H1 (cell line): ENCODE measurements at regions not wholly inside any gene's neighbourhood (a gene's known extent, or its start where the extent isn't known, plus 50 kb on each side); places are given as distances from the start of the nearest gene placed in this dataset.

Experiments used
- CTCF ChIA-PET: fragments of 300-600 bp; sonication (Branson Sonifier 250); formaldehyde crosslinking; loops from one replicate; lab custom pipeline; 2021; ENCODE audit not compliant: partially characterized antibody; lab: Charles Lee
- POLR2A ChIA-PET: fragments of 300-600 bp; sonication (Branson Sonifier 250); formaldehyde crosslinking; loops from one replicate; lab custom pipeline; 2021; ENCODE audit warnings: inconsistent platforms; ENCODE audit not compliant: partially characterized antibody; lab: Charles Lee
- DNase-seq, 2 experiments: peaks; one replicate each; pipeline versions ENCODE4 v3.0.0 to v3.0.0-alpha.2; 2010 to 2022; ENCODE audit warnings: low spot score in 2 of 2, low read depth in 1 of 2, mixed read lengths in 1 of 2
- FAIRE-seq: peaks from 2 replicates; lab custom pipeline; 2011; peaks lifted over from hg19 to GRCh38; lab: Jason Lieb, UNC
- H2AFZ ChIP-seq: 2 replicates; pipeline ENCODE4 v1.8.1; 2012; ENCODE audit warnings: low read length, inconsistent platforms
- H2AK5ac ChIP-seq: 2 replicates; pipeline ENCODE4 v1.6.1; 2013; ENCODE audit warnings: low read depth, low read length
- H2BK120ac ChIP-seq: replicated peaks from 2 replicates; pipeline ENCODE3; 2013; ENCODE audit warnings: low read depth, low read length, inconsistent platforms
- H2BK12ac ChIP-seq: 2 replicates; pipeline ENCODE4 v1.6.1; 2013; ENCODE audit warnings: low read depth, low read length
- H2BK15ac ChIP-seq: 2 replicates; pipeline ENCODE4 v1.6.1; 2013; ENCODE audit warnings: low read length
- H2BK20ac ChIP-seq: 2 replicates; pipeline ENCODE4 v1.6.1; 2013; ENCODE audit warnings: low read length
- H2BK5ac ChIP-seq: 2 replicates; pipeline ENCODE4 v1.6.1; 2013; ENCODE audit warnings: low read depth, low read length
- H3K14ac ChIP-seq: 2 replicates; pipeline ENCODE4 v1.6.1; 2013; ENCODE audit warnings: inconsistent platforms; ENCODE audit not compliant: insufficient read length
- H3K18ac ChIP-seq: 2 replicates; pipeline ENCODE4 v1.6.1; 2013; ENCODE audit warnings: low read length; ENCODE audit errors: extremely low read depth
- H3K23ac ChIP-seq: 2 replicates; pipeline ENCODE4 v1.6.1; 2013; ENCODE audit warnings: inconsistent platforms; ENCODE audit not compliant: insufficient read length
- H3K23me2 ChIP-seq: 2 replicates; pipeline ENCODE4 v1.6.1; 2013; ENCODE audit warnings: low read depth, low read length
- H3K27ac ChIP-seq: 2 replicates; pipeline ENCODE4 v1.6.1; 2011; ENCODE audit warnings: low read depth, low read length, inconsistent platforms
- H3K27me3 ChIP-seq, 4 experiments: replicated peaks in 1 of 4; 1 replicate in 1 of 4; 2 replicates in 3 of 4; pipeline versions ENCODE4 v1.6.1 to v1.8.1; 2011 to 2013; ENCODE audit warnings: low read length in 3 of 4, mild to moderate bottlenecking in 3 of 4, inconsistent platforms in 2 of 4, mixed read lengths in 2 of 4, moderate library complexity in 1 of 4; ENCODE audit not compliant: control insufficient read depth in 3 of 4, insufficient read depth in 3 of 4; ENCODE audit errors: extremely low read depth in 1 of 4
- H3K36me3 ChIP-seq, 4 experiments: 2 replicates each; pipeline versions ENCODE4 v1.6.1 to v1.8.1; 2011 to 2013; ENCODE audit warnings: mild to moderate bottlenecking in 4 of 4, low read length in 3 of 4, moderate library complexity in 2 of 4, control low read depth in 1 of 4, inconsistent platforms in 1 of 4; ENCODE audit not compliant: insufficient read depth in 4 of 4, control insufficient read depth in 2 of 4
- H3K4ac ChIP-seq: replicated peaks from 2 replicates; pipeline ENCODE3; 2013; ENCODE audit warnings: low read length, low read depth, mixed read lengths, inconsistent platforms; ENCODE audit not compliant: insufficient read length
- H3K4me1 ChIP-seq, 4 experiments: replicated peaks in 1 of 4; 1 replicate in 1 of 4; 2 replicates in 3 of 4; pipeline versions ENCODE4 v1.6.1 to v1.8.1; 2011 to 2013; ENCODE audit warnings: low read length in 3 of 4, inconsistent platforms in 2 of 4, mixed read lengths in 1 of 4; ENCODE audit not compliant: insufficient read depth in 4 of 4, control insufficient read depth in 3 of 4
- H3K4me2 ChIP-seq, 2 experiments: 2 replicates each; pipeline versions ENCODE4 v1.6.1 to v1.8.1; 2011 to 2013; ENCODE audit warnings: low read depth in 2 of 2, low read length in 2 of 2, control low read depth in 1 of 2, inconsistent platforms in 1 of 2, mild to moderate bottlenecking in 1 of 2; ENCODE audit not compliant: insufficient read depth in 1 of 2
- H3K4me3 ChIP-seq, 4 experiments: fragments of 200-600, 300-600 bp in 1 of 4; sonication (generic), shearing (Covaris generic), sonication (Bioruptor Twin) in 1 of 4; 2 replicates each; pipeline versions ENCODE4 v1.5.1 to v1.8.1; 2011 to 2016; ENCODE audit warnings: low read length in 4 of 4, low read depth in 3 of 4, control low read depth in 2 of 4, inconsistent platforms in 2 of 4, mild to moderate bottlenecking in 2 of 4, mixed read lengths in 1 of 4, moderate library complexity in 1 of 4; ENCODE audit not compliant: insufficient read depth in 2 of 4; ENCODE audit errors: extremely low read depth in 1 of 4
- H3K56ac ChIP-seq: replicated peaks from 2 replicates; pipeline ENCODE3; 2013; ENCODE audit warnings: low read depth, mild to moderate bottlenecking, mixed read lengths, low read length, inconsistent platforms; ENCODE audit not compliant: insufficient read length
- H3K79me1 ChIP-seq: 2 replicates; pipeline ENCODE4 v1.6.1; 2013; ENCODE audit warnings: low read depth, low read length, control low read depth
- H3K79me2 ChIP-seq, 2 experiments: 2 replicates each; pipeline versions ENCODE4 v1.6.1 to v1.8.1; 2012 to 2013; ENCODE audit warnings: low read length in 2 of 2, mild to moderate bottlenecking in 2 of 2, inconsistent platforms in 1 of 2; ENCODE audit not compliant: insufficient read depth in 2 of 2, control insufficient read depth in 1 of 2
- H3K9ac ChIP-seq, 4 experiments: replicated peaks in 1 of 4; 1 replicate in 1 of 4; 2 replicates in 3 of 4; pipeline versions ENCODE4 v1.6.1 to v1.8.1; 2011 to 2013; ENCODE audit warnings: low read depth in 3 of 4, low read length in 3 of 4, control low read depth in 2 of 4, mild to moderate bottlenecking in 2 of 4, moderate library complexity in 2 of 4, inconsistent platforms in 1 of 4; ENCODE audit errors: extremely low read depth in 1 of 4
- H3K9me3 ChIP-seq, 2 experiments: 2 replicates each; pipeline versions ENCODE4 v1.6.1 to v1.8.1; 2012 to 2013; ENCODE audit warnings: mild to moderate bottlenecking in 2 of 2, moderate library complexity in 2 of 2, control low read depth in 1 of 2, inconsistent platforms in 1 of 2, low read depth in 1 of 2, low read length in 1 of 2, mixed read lengths in 1 of 2; ENCODE audit not compliant: insufficient read depth in 2 of 2
- H4K20me1 ChIP-seq, 2 experiments: replicated peaks in 1 of 2; 2 replicates each; pipeline versions ENCODE3 to v1.8.1; 2011 to 2013; ENCODE audit warnings: inconsistent platforms in 2 of 2, low read length in 2 of 2, mild to moderate bottlenecking in 1 of 2; ENCODE audit not compliant: insufficient read depth in 2 of 2, control insufficient read depth in 1 of 2
- H4K5ac ChIP-seq: 2 replicates; pipeline ENCODE4 v1.6.1; 2013; ENCODE audit warnings: low read length, low read depth, mixed read lengths, inconsistent platforms; ENCODE audit not compliant: insufficient read length
- H4K8ac ChIP-seq: 2 replicates; pipeline ENCODE4 v1.8.0; 2013; ENCODE audit warnings: mild to moderate bottlenecking, moderate library complexity, low read length, inconsistent platforms; ENCODE audit not compliant: insufficient read depth; ENCODE audit errors: extremely low read depth
- H4K91ac ChIP-seq: replicated peaks from 2 replicates; pipeline ENCODE3; 2013; ENCODE audit warnings: low read length, mixed read lengths, inconsistent platforms; ENCODE audit not compliant: insufficient read length
- CBX8 ChIP-seq: fragments of 300-800, 300-1000 bp; sonication (generic); IDR thresholded peaks from 2 replicates; pipeline ENCODE4 v1.7.1; 2016; ENCODE audit warnings: low read depth, low read length, borderline replicate concordance
- CREB1 ChIP-seq: IDR thresholded peaks from 2 replicates; pipeline ENCODE4 v1.6.1; 2012; ENCODE audit warnings: inconsistent platforms
- CTCF ChIP-seq, 3 experiments: IDR thresholded peaks; 1 replicate in 2 of 3; 2 replicates in 1 of 3; pipeline versions ENCODE4 v1.5.1 to v1.6.1; 2011; ENCODE audit warnings: low read length in 3 of 3, mild to moderate bottlenecking in 3 of 3, inconsistent platforms in 2 of 3, low read depth in 1 of 3, moderate library complexity in 1 of 3; ENCODE audit not compliant: insufficient read depth in 1 of 3; ENCODE audit errors: control extremely low read depth in 1 of 3
- EGR1 ChIP-seq: IDR thresholded peaks from 2 replicates; pipeline ENCODE4 v1.6.1; 2011; ENCODE audit warnings: low read depth, low read length, borderline replicate concordance
- HDAC2 ChIP-seq, 2 experiments: fragments of 300-600 bp in 1 of 2; sonication (generic) in 1 of 2; IDR thresholded peaks; 2 replicates each; pipeline ENCODE4 v1.6.1; 2011 to 2012; ENCODE audit warnings: low read depth in 2 of 2, low read length in 2 of 2, mild to moderate bottlenecking in 2 of 2, moderate library complexity in 2 of 2, borderline replicate concordance in 1 of 2, inconsistent platforms in 1 of 2
- KDM1A ChIP-seq: fragments of 200-600, 300-600 bp; sonication (generic); IDR thresholded peaks from 2 replicates; pipeline ENCODE4 v1.7.1; 2016; ENCODE audit warnings: mild to moderate bottlenecking, low read length, borderline replicate concordance
- MAFK ChIP-seq: IDR thresholded peaks from 2 replicates; pipeline ENCODE4 v1.6.1; 2012; ENCODE audit warnings: low read depth, mild to moderate bottlenecking, improper control_type of control experiment, low read length
- NANOG ChIP-seq: IDR thresholded peaks from 2 replicates; pipeline ENCODE4 v1.6.1; 2011; ENCODE audit warnings: low read length, low read depth, mild to moderate bottlenecking, inconsistent platforms; ENCODE audit not compliant: insufficient read depth, poor library complexity, severe bottlenecking
- PHF8 ChIP-seq: fragments of 200-600 bp; sonication (generic); conservative IDR thresholded peaks from 2 replicates; pipeline ENCODE4 v1.7.1; 2012; ENCODE audit warnings: low read depth, mild to moderate bottlenecking, inconsistent platforms, low read length, moderate library complexity
- POU5F1 ChIP-seq: IDR thresholded peaks from 2 replicates; pipeline ENCODE4 v1.6.1; 2011; ENCODE audit warnings: low read depth, mild to moderate bottlenecking, low read length, moderate library complexity
- SIX5 ChIP-seq: IDR thresholded peaks from 2 replicates; pipeline ENCODE4 v1.6.1; 2011; ENCODE audit warnings: mild to moderate bottlenecking, low read depth, low read length
- TAF7 ChIP-seq: optimal IDR thresholded peaks from 2 replicates; pipeline ENCODE3; 2011; ENCODE audit warnings: low read depth, mild to moderate bottlenecking, inconsistent platforms, low read length, moderate library complexity, borderline replicate concordance
- ZNF274 ChIP-seq: IDR thresholded peaks from 2 replicates; pipeline ENCODE4 v1.7.0; 2012; ENCODE audit warnings: low read length, borderline replicate concordance; ENCODE audit errors: extremely low read depth
- WGBS, 2 experiments: shearing (Covaris generic) in 1 of 2; methylation state at CpG; one replicate each; pipeline versions ENCODE4 v1.1.6 to v1.1.7; 2013 to 2015; ENCODE audit warnings: low lambda C conversion rate in 2 of 2, mixed read lengths in 2 of 2, inconsistent platforms in 1 of 2, low coverage in 1 of 2, missing lambda C conversion rate in 1 of 2; ENCODE audit not compliant: insufficient replicate concordance in 2 of 2, insufficient coverage in 1 of 2, insufficient read length in 1 of 2; ENCODE audit errors: extremely low coverage in 1 of 2, missing lambda C conversion rate in 1 of 2; 5-methylcytosine and 5-hydroxymethylcytosine counted together

- Histone ChIP-seq H3K9ac (no peak overlapping the region), H3K18ac (no peak overlapping the region), H3K23me2 (no peaks in the 10 kb centered on the region), H4K5ac (no peak overlapping the region), H3K27ac (no peak overlapping the region), H2BK15ac (no peak overlapping the region), H3K36me3 (no peaks in the 10 kb centered on the region), H3K4me3 (no peak overlapping the region), H2BK12ac (no peak overlapping the region), H3K4ac (no peak overlapping the region), H2BK120ac (no peak overlapping the region), H4K91ac (no peak overlapping the region), H4K20me1 (no peaks in the 10 kb centered on the region), H3K56ac (no peak overlapping the region), H3K79me2 (no peaks in the 10 kb centered on the region), H2BK20ac (no peak overlapping the region), H3K9me3 (no peaks in the 10 kb centered on the region), H2AFZ (no peak overlapping the region), H3K23ac (no peak overlapping the region), H3K4me1 (no peaks in the 10 kb centered on the region), H3K27me3 (no peaks in the 10 kb centered on the region), H3K14ac (no peak overlapping the region), H3K4me2 (no peak overlapping the region), H4K8ac (no peak overlapping the region), H2BK5ac (no peak overlapping the region), H2AK5ac (no peak overlapping the region), H3K79me1 (no peaks in the 10 kb centered on the region)
- ChIA-PET CTCF (no interaction called here), POLR2A (no interaction called here)
- DNase-seq, result no peak
- 96% methylated on average over 2 of the region's 2 CpGs; no CpG with 5 or more reads in 1 of the 2 experiments for WGBS, 2 experiments
- no peak for FAIRE-seq
- TF ChIP-seq NANOG (no peak), TAF7 (no peak), MAFK (no peak), SIX5 (no peak), POU5F1 (no peak), CREB1 (no peak), ZNF274 (no peak), PHF8 (no peak), EGR1 (no peak), CBX8 (no peak), KDM1A (no peak), CTCF (IDR thresholded peaks at IDR 0.05; ENCODE audit: control extremely low read depth in 1 of 3, insufficient read depth in 1 of 3, low read depth in 1 of 3, low read length in 3 of 3) (no peak), HDAC2 (IDR thresholded peaks at IDR 0.05; ENCODE audit: borderline replicate concordance in 1 of 2, low read depth in 2 of 2, low read length in 2 of 2) (no peak)
These were observed 93.9 kb upstream of the FTMT start for GRCh38 chr5:121757753-121758152.
